Activated CD8-positive, alpha-beta memory T cell treated with anti-CD3 and anti-CD28 coated beads, Interleukin-2, amount 50 U/mL, for 4 hours (primary cell): ENCODE measurements at regions not wholly inside any gene's neighbourhood (a gene's known extent, or its start where the extent isn't known, plus 50 kb on each side); places are given as distances from the start of the nearest gene placed in this dataset.

Experiments used
- DNase-seq: peaks from one replicate; pipeline ENCODE4 v3.0.0-alpha.2; 2020

DNA sequence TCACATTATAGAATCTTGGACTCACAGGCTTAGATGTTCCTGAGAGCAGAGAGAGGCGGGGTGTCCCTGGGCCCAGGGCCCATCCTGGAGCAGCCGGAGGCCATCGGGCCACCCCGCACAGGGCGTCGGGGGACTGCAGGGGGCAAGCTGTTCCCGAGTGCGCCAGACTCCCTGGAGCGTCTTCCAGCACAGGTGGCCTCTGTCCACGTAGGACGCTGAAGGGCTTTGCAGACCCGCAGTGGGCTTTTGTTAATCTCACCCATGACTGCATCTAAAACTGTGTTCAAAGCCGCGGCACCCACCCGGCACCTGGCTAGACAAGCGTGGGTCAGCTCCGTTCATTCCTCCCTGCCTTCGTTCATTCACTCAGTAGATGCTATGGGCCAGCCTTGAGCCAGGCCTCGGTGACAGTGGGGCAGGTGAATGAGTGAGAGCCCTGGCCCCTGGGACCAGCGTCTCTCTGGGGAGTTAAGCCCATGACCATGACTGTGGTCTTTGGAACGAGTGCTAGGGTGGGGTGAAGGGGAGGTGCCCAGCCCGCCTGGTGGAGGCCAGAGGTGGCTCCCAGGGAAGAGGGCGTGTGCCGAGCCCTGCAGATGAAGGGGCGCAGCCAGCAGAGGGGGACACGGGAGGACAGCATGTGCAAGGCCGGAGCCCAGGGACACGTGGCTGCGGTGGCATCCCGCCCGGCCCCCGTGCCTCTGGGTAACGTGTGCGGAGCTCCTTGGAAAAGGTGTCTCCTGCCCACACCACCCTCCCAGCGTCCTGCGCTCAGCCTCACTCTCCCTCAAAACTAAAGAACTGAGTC is 98.3 kb downstream of the HMX1 start:
- DNase-seq: no peak

GRCh38 chr4:8772499-8773123 is 99.0 kb downstream of the HMX1 start:
- no peak for DNase-seq

- DNase-seq: no peak
Measured at GRCh38 chr4:8771666-8772065, 100.0 kb downstream of the HMX1 start.

GRCh38 chr4:8771258-8771590 is 100.4 kb downstream of the HMX1 start:
- no peak for DNase-seq

GRCh38 chr4:8770518-8771257 is 101.0 kb downstream of the HMX1 start:
- DNase-seq: no peak

- no peak for DNase-seq
Measured at GRCh38 chr4:8769645-8770517, 101.8 kb downstream of the HMX1 start.

DNA sequence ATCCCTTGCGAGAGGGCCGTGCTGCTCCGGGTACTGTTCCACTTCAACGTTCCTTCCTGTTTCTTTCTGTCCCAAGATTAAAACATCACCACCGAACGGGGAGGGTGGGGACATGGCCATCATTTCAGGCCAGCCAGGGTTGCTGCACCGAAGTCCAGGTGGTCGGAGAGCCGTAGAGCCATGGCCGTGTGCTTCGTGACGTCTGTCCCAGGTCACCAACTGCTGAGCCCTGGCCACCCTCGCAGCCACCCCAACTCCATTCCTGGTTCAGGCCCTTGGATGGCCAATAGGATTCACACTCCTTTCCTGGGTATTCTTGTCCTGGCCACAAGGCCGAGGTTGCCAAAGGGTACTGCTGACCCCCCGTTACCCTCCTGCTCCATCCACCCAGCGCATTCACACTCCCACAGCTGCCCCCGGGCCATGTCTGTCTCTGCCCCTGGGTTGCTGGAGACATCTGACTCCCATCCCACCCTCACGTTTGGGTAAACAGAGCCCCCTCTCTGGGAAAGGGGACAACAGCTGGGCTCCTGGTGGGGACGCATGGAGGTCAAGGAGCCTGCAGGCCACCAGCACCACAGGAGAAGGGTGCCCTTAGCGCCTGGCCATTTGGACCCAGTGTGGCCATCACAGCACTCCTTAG is 103.2 kb downstream of the HMX1 start:
- no peak for DNase-seq

- DNase-seq: no peak
Measured at GRCh38 chr4:8766610-8767009, 105.0 kb downstream of the HMX1 start.

GRCh38 chr4:8765631-8766590 is 105.7 kb downstream of the HMX1 start:
- no peak for DNase-seq

- no peak for DNase-seq
Measured at GRCh38 chr4:8765084-8765483, 106.6 kb downstream of the HMX1 start.

DNA sequence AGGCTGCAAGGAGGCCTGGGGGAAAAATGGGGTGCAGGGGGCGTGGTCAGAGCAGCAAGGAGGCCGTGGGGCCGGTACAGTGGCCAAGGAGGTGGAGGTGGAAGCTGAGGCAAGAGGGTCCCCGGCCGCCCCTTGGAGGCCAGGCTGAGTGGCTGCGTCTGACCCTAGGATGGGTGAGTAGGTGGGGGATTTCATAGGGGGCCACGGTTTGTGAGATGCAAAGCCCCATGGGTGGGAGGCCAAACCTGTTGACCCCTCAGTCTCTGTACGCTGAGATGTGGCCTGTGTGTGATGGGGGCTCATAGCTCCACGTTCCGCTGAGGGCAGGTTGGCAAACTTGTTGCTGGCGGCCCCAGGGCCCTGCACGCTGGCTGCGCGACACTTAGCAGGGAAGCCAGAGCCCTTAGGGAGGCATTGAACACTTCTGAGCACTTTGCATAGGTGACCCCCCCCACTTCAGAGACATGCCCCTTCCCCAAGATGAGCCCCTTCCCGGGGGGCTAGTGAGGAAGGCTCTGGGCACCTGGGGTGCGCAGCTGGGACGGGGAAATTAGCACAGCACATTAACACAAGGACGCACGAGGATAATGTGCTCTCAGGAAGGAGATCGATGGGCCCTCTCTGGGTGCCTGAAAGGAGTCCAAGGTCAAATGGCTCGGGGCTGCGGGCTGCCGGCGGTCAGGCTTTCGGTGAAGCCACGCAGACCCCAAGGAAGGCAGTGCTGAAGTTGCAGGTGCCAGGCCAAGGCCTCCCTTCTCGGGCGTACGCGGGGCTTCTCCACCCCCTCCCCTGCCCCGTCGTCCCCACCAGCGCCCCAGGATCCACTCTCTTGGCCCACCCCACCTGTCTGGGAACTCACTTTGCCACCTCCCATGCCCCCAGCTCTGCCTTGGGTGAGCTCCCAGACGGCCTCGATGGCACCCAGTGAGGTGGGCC is 107.4 kb downstream of the HMX1 start:
- DNase-seq: no peak

DNA sequence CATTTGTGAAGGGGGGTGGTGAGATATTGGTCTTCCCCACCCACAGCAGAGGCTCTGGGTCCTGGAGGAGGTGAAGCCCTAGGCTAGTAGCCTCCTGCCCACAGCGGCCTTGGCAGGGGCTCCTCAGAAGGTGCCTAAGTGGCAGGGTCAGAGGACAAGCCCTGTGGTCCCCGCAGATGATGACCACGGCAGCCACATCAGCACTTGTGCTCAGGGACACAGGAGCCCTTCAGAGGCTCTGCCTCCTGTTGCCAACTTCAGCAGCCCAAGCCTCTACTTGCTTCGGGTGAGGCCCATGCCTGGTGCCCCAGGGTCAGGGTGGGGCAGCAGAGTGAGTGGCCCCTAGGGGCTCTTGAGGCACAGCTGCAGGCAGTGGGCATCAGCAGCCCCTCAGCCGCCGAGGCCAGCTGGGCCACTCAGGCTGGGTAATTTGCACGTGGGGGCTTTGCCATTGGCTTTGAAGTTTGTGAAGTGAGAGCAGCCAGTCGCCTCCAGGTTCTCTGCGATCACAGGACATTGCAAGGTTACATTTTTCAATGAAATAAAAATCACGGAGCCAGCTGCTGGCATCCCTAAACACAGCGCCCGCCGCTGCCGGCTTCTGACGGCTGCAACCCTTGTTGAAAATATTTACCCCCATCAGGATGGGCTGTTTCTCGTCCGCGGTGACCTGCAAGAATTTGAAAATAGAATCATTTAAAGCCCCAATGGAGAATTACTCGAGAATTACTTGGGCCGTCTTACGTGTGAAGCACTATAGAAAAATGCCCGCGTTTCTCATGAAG is 108.5 kb downstream of the HMX1 start:
- DNase-seq: no peak

DNA sequence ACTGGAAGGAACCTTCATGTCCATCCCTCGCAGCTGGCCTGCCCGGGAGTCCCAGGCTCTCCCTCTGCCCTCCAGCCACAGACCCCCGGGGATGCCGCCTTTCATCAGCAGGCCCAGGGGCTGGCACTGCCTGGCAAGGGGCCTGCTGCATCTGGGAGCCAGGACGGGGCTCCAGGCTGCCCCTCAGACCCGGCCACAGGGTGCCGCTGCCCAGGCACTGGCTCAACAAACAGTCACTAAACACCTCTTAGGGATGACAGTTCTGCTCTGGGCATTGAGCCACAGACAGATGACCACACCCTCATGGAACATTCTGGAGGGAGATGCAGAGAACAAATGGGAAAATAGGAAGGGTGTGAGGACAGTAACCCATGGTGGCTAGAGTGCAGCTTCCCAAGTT is 109.3 kb downstream of the HMX1 start:
- DNase-seq: no peak

DNA sequence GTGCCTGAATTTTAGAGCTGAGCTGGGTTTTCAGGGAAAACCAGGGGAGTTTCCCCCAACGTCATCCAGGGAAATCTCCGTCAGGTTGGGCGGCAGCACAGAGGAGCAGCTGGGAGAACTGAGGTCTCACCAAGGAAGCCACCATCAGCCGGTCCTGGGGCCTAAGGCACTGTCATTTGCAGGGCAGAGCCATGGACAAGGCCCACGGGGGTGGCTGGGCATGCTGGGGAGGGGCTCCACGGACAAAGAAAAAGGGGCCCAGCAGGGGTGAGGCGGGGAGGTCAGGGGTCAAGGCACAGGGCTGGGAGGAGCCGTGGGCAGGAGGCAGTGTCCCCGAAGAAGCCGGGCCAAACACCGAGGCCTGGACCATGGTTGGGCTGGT is 109.8 kb downstream of the HMX1 start:
- DNase-seq: no peak

- DNase-seq: no peak
Measured at GRCh38 chr4:8761167-8761823, 110.3 kb downstream of the HMX1 start.

GRCh38 chr4:8760561-8760960 is 111.1 kb downstream of the HMX1 start:
- no peak for DNase-seq

DNA sequence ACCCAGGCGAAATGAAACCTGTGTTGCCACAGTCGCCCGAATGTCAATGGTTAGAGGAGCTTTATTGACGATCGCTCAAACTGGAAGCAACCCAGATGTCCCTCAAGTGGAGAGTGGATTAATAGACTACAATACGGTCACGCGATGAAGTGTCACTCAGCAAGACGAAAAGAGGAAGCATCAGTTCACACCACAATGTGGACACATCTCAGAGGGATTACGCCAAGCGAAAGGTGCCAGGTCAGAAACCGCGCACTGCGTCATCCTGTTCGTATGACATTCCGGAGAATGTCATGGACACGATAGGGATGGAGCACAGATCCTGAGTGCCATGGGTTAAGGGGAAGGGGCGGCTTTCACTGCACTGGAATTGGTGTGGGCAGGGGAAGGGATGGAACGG is 111.7 kb downstream of the HMX1 start:
- no peak for DNase-seq

DNA sequence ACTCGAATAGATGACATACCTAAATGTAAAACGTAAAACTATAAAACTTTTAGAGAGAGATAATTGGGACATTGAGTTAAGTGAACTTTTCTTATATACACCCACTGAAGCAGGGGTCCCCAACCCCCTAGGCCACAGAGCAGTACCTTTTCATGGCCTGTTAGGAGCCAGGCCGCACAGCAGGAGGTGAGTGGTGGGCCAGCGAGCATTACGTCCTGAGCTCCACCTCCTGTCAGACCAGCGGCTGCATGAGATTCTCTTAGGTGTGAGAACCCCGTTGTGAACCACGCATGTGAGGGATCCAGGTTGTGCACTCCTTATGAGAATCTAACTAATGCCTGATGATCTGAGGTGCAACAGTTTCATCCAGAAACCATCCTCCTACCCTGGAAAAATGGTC is 114.8 kb downstream of the HMX1 start:
- DNase-seq: no peak
